Spleen (tissue), 7 donors: ENCODE measurements at regions not wholly inside any gene's neighbourhood (a gene's known extent, or its start where the extent isn't known, plus 50 kb on each side); places are given as distances from the start of the nearest gene placed in this dataset.

Experiments used
- POLR2A ChIP-seq, 3 donors: fragments of 450-650 bp; IDR thresholded peaks; one replicate each; pipeline ENCODE4 v1.5.1; 2017; ENCODE audit warnings: antibody characterized with exemption in 3 of 3, mild to moderate bottlenecking in 1 of 3
- POLR2AphosphoS5 ChIP-seq, 3 donors: sonication (generic); formaldehyde crosslinking; IDR thresholded peaks; one replicate each; pipeline ENCODE4 v1.5.1; 2017; ENCODE audit warnings: antibody characterized with exemption in 3 of 3
- TF ChIP-seq, protein P1 (sequence below), 11 experiments: fragments of 200-600 bp in 7 of 11; fragments of 450-650 bp in 4 of 11; sonication (generic) in 4 of 11; IDR thresholded peaks in 8 of 11; conservative IDR thresholded peaks in 3 of 11; 1 replicate in 7 of 11; 2 replicates in 4 of 11; pipeline versions ENCODE4 v1.4.0 to v1.8.0; 2016 to 2021; ENCODE audit warnings: antibody characterized with exemption in 11 of 11, inconsistent platforms in 4 of 11, mild to moderate bottlenecking in 1 of 11
- donor health status: DM: no; HTN: no; CAD: no; lungs with moderate emphysema.
- donor health status: DM: no; HTN: no; CAD: no.
- donor health status: DM: no; HTN: no; CAD: no.

DNA sequence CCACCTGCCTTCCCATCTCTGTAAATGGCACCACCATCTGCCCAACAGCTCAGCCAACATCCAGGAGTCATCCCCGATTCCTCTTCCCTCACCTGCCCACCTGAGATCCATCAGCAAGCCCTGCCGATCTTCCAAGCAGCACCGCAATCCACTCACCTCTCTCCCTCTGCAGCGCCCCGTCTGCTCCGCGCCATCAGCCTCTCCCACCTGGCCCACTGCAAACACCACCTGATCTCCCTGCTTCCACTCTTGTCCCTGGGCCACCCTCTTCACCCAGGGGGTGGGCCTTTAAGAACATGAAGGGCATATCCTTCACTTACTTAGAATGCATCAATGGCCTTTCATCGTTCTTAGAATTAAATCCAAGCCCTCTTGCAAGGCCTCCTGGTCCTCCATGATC, 457.3 kb upstream of the SULF2 start:
- TF ChIP-seq, protein P1, sequence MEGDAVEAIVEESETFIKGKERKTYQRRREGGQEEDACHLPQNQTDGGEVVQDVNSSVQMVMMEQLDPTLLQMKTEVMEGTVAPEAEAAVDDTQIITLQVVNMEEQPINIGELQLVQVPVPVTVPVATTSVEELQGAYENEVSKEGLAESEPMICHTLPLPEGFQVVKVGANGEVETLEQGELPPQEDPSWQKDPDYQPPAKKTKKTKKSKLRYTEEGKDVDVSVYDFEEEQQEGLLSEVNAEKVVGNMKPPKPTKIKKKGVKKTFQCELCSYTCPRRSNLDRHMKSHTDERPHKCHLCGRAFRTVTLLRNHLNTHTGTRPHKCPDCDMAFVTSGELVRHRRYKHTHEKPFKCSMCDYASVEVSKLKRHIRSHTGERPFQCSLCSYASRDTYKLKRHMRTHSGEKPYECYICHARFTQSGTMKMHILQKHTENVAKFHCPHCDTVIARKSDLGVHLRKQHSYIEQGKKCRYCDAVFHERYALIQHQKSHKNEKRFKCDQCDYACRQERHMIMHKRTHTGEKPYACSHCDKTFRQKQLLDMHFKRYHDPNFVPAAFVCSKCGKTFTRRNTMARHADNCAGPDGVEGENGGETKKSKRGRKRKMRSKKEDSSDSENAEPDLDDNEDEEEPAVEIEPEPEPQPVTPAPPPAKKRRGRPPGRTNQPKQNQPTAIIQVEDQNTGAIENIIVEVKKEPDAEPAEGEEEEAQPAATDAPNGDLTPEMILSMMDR (IDR thresholded peaks at IDR 0.05 in 8 of 11, conservative IDR thresholded peaks at IDR 0.05 in 3 of 11): no peak
- no peak for TF ChIP-seq POLR2AphosphoS5 (IDR thresholded peaks at IDR 0.05)
- TF ChIP-seq POLR2A (IDR thresholded peaks at IDR 0.05): no peak
